Activated CD8-positive, alpha-beta T cell treated with anti-CD3 and anti-CD28 coated beads for 36 hours (primary cell): ENCODE measurements at regions not wholly inside any gene's neighbourhood (a gene's known extent, or its start where the extent isn't known, plus 50 kb on each side); places are given as distances from the start of the nearest gene placed in this dataset.

ENCODE experiments used
- ATAC-seq: fragments of 200-7000 bp; cut with Tn5 transposase; one replicate; pipeline ENCODE4 v1.10.0; 2021; ENCODE audit warnings: mild to moderate bottlenecking, moderate library complexity
- CTCF ChIA-PET: fragments of 350-600 bp; sonication (Branson Sonifier 250); formaldehyde crosslinking; loops from one replicate; lab custom pipeline; 2021; ENCODE audit warnings: antibody characterized with exemption; lab: Charles Lee
- POLR2A ChIA-PET: fragments of 350-600 bp; sonication (Branson Sonifier 250); formaldehyde crosslinking; loops from one replicate; lab custom pipeline; 2021; ENCODE audit warnings: antibody characterized with exemption; lab: Charles Lee
- DNase-seq: peaks from one replicate; pipeline ENCODE4 v3.0.0-alpha.2; 2020
- H3K27ac Mint-ChIP-seq: one replicate; pipeline ENCODE4 v1.8.0; 2021; ENCODE audit warnings: mild to moderate bottlenecking, mixed read lengths
- H3K27me3 Mint-ChIP-seq: one replicate; pipeline ENCODE4 v1.8.0; 2021; ENCODE audit warnings: mixed read lengths
- H3K36me3 Mint-ChIP-seq: one replicate; pipeline ENCODE4 v1.8.0; 2021; ENCODE audit warnings: low read depth, mixed read lengths
- H3K4me1 Mint-ChIP-seq: one replicate; pipeline ENCODE4 v1.8.0; 2021; ENCODE audit warnings: low read depth, mixed read lengths
- H3K4me3 Mint-ChIP-seq: one replicate; pipeline ENCODE4 v1.8.0; 2021; ENCODE audit warnings: mild to moderate bottlenecking, moderate library complexity, mixed read lengths
- H3K9me3 Mint-ChIP-seq: one replicate; pipeline ENCODE4 v1.8.0; 2021; ENCODE audit warnings: mixed read lengths
- intact Hi-C: fragments of 100-400 bp; cut with micrococcal nuclease; formaldehyde crosslinking; loops from one replicate; pipeline ENCODE4 v1.10.0; 2022
- TF ChIP-seq, protein P1 (sequence below): fragments of 200-600 bp; IDR thresholded peaks from one replicate; pipeline ENCODE4 v1.8.0; 2022; ENCODE audit warnings: antibody characterized with exemption, mild to moderate bottlenecking

DNA sequence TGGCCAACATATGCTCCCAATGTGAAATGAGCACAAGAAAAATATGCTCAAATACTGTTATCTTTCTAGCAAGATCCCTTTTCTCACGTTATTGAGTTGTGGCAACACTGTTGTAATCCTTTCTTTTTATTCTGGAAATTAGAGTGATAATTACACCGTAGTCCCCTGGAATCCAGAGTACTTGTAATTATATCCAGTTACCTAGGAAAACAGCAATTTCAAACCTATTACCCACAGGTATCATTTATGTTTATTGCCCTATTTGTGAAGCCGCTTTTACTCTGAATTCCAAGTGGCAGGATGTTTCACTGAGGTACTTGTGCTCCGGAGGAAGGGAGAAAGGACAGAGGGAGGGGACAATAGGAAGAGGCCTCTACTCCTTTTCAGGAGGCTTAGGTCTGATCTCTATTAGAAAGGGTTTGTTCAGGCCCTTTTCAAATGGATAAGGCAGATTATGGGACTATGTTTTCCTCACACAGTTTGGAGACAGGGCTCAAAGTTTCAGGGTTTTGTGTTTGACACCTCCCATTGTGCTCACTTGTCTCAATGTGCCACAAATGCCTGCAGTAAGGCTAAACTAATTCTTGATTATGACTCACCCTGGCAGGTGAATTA, 646.6 kb downstream of the TUSC7 start:
- peaks cover 2% of the 10 kb centered on the region for H3K9me3 Mint-ChIP-seq
- ChIA-PET CTCF (no interaction called here), POLR2A (no interaction called here)
- no peaks in the 10 kb centered on the region for H3K27me3 Mint-ChIP-seq
- ATAC-seq: no peak
- no peak for DNase-seq
- no peak overlapping the region for H3K27ac Mint-ChIP-seq
- intact Hi-C loops: no loop called here
- H3K36me3 Mint-ChIP-seq: no peaks in the 10 kb centered on the region
- TF ChIP-seq, protein P1, sequence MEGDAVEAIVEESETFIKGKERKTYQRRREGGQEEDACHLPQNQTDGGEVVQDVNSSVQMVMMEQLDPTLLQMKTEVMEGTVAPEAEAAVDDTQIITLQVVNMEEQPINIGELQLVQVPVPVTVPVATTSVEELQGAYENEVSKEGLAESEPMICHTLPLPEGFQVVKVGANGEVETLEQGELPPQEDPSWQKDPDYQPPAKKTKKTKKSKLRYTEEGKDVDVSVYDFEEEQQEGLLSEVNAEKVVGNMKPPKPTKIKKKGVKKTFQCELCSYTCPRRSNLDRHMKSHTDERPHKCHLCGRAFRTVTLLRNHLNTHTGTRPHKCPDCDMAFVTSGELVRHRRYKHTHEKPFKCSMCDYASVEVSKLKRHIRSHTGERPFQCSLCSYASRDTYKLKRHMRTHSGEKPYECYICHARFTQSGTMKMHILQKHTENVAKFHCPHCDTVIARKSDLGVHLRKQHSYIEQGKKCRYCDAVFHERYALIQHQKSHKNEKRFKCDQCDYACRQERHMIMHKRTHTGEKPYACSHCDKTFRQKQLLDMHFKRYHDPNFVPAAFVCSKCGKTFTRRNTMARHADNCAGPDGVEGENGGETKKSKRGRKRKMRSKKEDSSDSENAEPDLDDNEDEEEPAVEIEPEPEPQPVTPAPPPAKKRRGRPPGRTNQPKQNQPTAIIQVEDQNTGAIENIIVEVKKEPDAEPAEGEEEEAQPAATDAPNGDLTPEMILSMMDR: no peak
- H3K4me1 Mint-ChIP-seq: no peaks in the 10 kb centered on the region
- H3K4me3 Mint-ChIP-seq: no peak overlapping the region

DNA sequence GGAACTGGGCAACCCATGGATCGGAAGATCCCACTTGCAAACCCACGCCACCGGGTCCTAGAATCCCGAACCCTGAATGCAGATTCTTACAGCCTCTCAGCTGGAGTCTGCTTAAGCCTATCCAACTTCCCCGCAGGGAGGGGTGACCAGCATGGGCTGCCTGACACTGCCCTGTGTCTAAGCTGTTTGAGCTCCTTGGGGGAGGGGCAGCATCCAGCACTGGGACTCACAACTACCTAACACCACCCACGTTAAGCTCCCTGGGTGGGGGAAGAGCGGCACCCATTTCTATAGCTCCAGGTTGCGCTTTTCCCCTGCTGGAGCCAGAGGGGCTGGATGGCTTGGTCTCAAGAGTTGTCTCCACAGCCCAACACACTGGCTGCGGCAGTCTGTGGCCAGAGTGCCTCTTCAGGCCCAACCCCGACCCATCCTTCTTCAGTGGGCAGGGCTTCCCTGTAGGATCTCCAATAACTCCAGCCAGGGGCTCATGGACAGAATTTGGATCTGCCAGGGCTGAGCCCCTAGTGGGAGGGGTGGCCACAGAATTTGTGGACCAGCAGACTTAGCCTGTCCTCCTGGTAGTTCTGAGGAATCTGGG, 649.2 kb downstream of the TUSC7 start:
- CTCF ChIA-PET: no interaction called here
- Mint-ChIP-seq H3K4me3 (no peak overlapping the region), H3K27ac (no peak overlapping the region), H3K9me3 (peaks cover 14% of the 10 kb centered on the region), H3K27me3 (no peaks in the 10 kb centered on the region), H3K36me3 (no peaks in the 10 kb centered on the region), H3K4me1 (no peaks in the 10 kb centered on the region)
- no peak for ATAC-seq
- intact Hi-C loops: no loop called here
- TF ChIP-seq, protein P1: no peak
- no peak for DNase-seq
- POLR2A ChIA-PET: no interaction called here

DNA sequence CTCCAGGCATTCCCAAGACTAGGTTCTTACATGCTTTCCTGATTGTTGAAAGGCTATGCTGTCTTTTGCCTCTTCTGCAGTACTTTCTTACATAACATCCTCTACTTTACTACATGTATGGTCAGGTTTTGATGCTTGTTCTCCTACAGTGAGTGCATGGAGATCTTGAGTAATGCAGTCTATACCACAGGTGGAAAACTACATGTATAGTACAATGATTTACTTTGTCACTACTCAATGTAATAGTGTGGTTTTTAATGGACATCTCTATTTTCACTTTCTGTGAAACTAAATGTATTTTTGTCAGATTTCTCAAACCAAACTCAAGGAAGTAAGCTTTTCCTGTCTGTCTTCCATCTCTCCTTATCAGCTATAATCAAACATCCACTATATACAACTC, 657.0 kb downstream of the TUSC7 start:
- intact Hi-C loops: no loop called here
- no peak overlapping the region for H3K27ac Mint-ChIP-seq
- no peaks in the 10 kb centered on the region for H3K27me3 Mint-ChIP-seq
- TF ChIP-seq, protein P1: no peak
- DNase-seq: no peak
- peaks cover 18% of the 10 kb centered on the region for H3K9me3 Mint-ChIP-seq
- ATAC-seq: no peak
- POLR2A ChIA-PET: no interaction called here
- H3K36me3 Mint-ChIP-seq: no peaks in the 10 kb centered on the region
- CTCF ChIA-PET: no interaction called here
- no peaks in the 10 kb centered on the region for H3K4me1 Mint-ChIP-seq
- no peak overlapping the region for H3K4me3 Mint-ChIP-seq

DNA sequence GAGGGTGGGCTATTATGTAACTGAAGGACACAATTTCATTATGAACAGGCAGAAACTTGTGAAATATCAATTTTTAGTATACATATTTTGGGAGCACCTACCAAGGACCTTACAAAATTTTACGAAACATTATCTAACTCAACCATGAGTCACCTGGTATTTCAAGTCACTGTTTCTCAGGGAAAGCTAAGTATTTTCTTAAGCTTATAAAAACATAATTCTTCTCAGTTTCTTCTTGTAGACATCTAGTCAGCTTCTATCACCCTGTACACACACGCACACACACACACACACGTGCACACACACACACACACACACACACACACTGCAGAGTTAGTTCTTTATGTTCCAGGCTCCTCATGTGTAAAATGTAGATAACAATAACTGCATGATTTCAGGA, 658.3 kb downstream of the TUSC7 start:
- intact Hi-C loops: no loop called here
- H3K27ac Mint-ChIP-seq: no peak overlapping the region
- TF ChIP-seq, protein P1: no peak
- peaks cover 9% of the 10 kb centered on the region for H3K9me3 Mint-ChIP-seq
- no peak overlapping the region for H3K4me3 Mint-ChIP-seq
- CTCF ChIA-PET: no interaction called here
- POLR2A ChIA-PET: no interaction called here
- DNase-seq (no peak), ATAC-seq (no peak)
- no peaks in the 10 kb centered on the region for H3K4me1 Mint-ChIP-seq
- no peaks in the 10 kb centered on the region for H3K36me3 Mint-ChIP-seq
- H3K27me3 Mint-ChIP-seq: no peaks in the 10 kb centered on the region

DNA sequence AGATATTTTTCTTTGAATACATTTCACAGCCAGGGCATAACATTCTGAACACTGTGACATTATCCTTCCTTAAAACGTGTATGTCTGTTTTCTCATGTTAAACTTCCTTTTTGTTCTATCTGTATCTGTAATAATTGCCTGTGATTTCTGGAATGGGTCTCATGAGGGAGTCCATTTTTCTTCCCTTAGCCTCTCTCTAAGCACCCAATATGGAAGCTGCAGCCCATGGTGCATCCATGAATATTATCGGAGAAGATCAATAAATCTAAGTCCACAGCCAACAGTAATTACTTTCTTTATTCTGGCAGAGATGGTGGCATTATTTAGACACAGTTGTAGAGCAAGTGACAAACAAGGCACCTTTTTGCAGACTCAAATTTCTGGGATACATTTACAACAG, 671.1 kb downstream of the TUSC7 start:
- POLR2A ChIA-PET: no interaction called here
- H3K27ac Mint-ChIP-seq: no peak overlapping the region
- H3K9me3 Mint-ChIP-seq: no peaks in the 10 kb centered on the region
- no peak overlapping the region for H3K4me3 Mint-ChIP-seq
- intact Hi-C loops: no loop called here
- TF ChIP-seq, protein P1: no peak
- no peaks in the 10 kb centered on the region for H3K36me3 Mint-ChIP-seq
- CTCF ChIA-PET: no interaction called here
- DNase-seq (no peak), ATAC-seq (no peak)
- no peaks in the 10 kb centered on the region for H3K27me3 Mint-ChIP-seq
- no peaks in the 10 kb centered on the region for H3K4me1 Mint-ChIP-seq
